Subcutaneous abdominal adipose tissue (tissue), 5 donors: ENCODE measurements at regions not wholly inside any gene's neighbourhood (a gene's known extent, or its start where the extent isn't known, plus 50 kb on each side); places are given as distances from the start of the nearest gene placed in this dataset.

Experiments used
- H3K27ac ChIP-seq: one replicate; pipeline ENCODE4 v1.7.0; 2013; ENCODE audit warnings: low read depth, mild to moderate bottlenecking, inconsistent platforms, low read length, moderate library complexity
- H3K27me3 ChIP-seq, 5 donors: one replicate each; pipeline ENCODE4 v1.7.0; 2013; ENCODE audit warnings: low read length in 5 of 5, inconsistent platforms in 1 of 5; ENCODE audit not compliant: control insufficient read depth in 5 of 5, insufficient read depth in 4 of 5
- H3K36me3 ChIP-seq, 5 donors: one replicate each; pipeline ENCODE4 v1.7.0; 2013; ENCODE audit warnings: low read length in 5 of 5; ENCODE audit not compliant: control insufficient read depth in 5 of 5, insufficient read depth in 5 of 5
- H3K4me1 ChIP-seq, 5 donors: one replicate each; pipeline ENCODE4 v1.7.0; 2013; ENCODE audit warnings: low read length in 5 of 5, mild to moderate bottlenecking in 3 of 5, moderate library complexity in 1 of 5; ENCODE audit not compliant: control insufficient read depth in 5 of 5, insufficient read depth in 5 of 5
- H3K4me3 ChIP-seq, 5 donors: one replicate each; pipeline ENCODE4 v1.7.0; 2013; ENCODE audit warnings: low read length in 5 of 5, low read depth in 1 of 5
- H3K9ac ChIP-seq, 5 donors: one replicate each; pipeline ENCODE4 v1.7.0; 2013; ENCODE audit warnings: low read length in 5 of 5, mild to moderate bottlenecking in 4 of 5, moderate library complexity in 3 of 5
- H3K9me3 ChIP-seq, 5 donors: one replicate each; pipeline ENCODE4 v1.7.0; 2013; ENCODE audit warnings: low read length in 5 of 5; ENCODE audit not compliant: control insufficient read depth in 5 of 5
- donor health status: healthy.
- donor health status: healthy.
- donor health status: healthy.
- donor health status: healthy.
- donor health status: healthy.

DNA sequence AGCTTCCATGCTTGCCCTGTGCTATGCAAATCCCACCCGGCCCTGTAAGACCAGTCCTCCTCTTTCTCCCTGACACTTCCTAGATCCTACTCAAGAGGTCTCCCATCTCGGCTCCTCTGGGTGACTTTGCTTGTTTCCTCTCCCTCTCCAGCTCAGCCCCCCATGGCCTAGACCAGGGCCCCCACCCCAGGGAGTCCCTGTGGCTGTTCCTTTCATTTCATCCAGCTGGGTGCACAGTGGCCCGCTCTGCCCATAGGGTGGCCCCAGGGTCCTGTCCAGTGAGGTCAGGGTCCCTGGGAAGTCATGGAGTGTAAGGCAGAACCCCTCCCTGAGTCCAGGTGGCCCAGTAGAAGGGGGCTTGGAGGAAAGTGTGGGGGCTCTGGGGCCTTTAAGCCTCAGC lies 52.3 kb upstream of the NKX1-1 start:
- H3K4me3 ChIP-seq, result no peak overlapping the region
- no peaks in the 10 kb centered on the region for H3K36me3 ChIP-seq
- peaks cover 39 to 54% (median 43%) of the 10 kb centered on the region in 5 donors for H3K27me3 ChIP-seq
- H3K9ac ChIP-seq, result no peak overlapping the region
- peaks cover 0 to 5% (median 3%) of the 10 kb centered on the region in 5 donors for H3K4me1 ChIP-seq
- H3K27ac ChIP-seq, result no peak overlapping the region
- peaks cover 0 to 6% (median 3%) of the 10 kb centered on the region in 5 donors for H3K9me3 ChIP-seq
